Osteoblast (primary cell): ENCODE measurements at regions not wholly inside any gene's neighbourhood (a gene's known extent, or its start where the extent isn't known, plus 50 kb on each side); places are given as distances from the start of the nearest gene placed in this dataset.

Source experiments
- DNase-seq: peaks from one replicate; pipeline ENCODE4 v3.0.0; 2011; ENCODE audit warnings: low spot score, mixed read lengths; ENCODE audit not compliant: insufficient read length; ENCODE audit errors: missing footprints
- H2AFZ ChIP-seq: 2 replicates; pipeline ENCODE4 v1.6.0; 2011; ENCODE audit warnings: mild to moderate bottlenecking, low read length
- H3K27ac ChIP-seq: 2 replicates; pipeline ENCODE4 v1.5.1; 2011; ENCODE audit warnings: mild to moderate bottlenecking, low read depth, low read length, moderate library complexity
- H3K27me3 ChIP-seq: 2 replicates; pipeline ENCODE4 v1.6.0; 2012; ENCODE audit warnings: mild to moderate bottlenecking, control low read depth, inconsistent platforms, low read length, moderate library complexity; ENCODE audit not compliant: insufficient read depth
- H3K36me3 ChIP-seq: 2 replicates; pipeline ENCODE4 v1.5.1; 2011; ENCODE audit warnings: mild to moderate bottlenecking, low read length, control low read depth, moderate library complexity; ENCODE audit not compliant: insufficient read depth
- H3K4me1 ChIP-seq: 2 replicates; pipeline ENCODE4 v1.5.1; 2011; ENCODE audit warnings: mild to moderate bottlenecking, low read length, control low read depth, moderate library complexity; ENCODE audit not compliant: insufficient read depth
- H3K4me2 ChIP-seq: 2 replicates; pipeline ENCODE4 v1.6.0; 2011; ENCODE audit warnings: mild to moderate bottlenecking, low read length; ENCODE audit not compliant: insufficient read depth
- H3K4me3 ChIP-seq: fragments of 200-600 bp; sonication (generic); 3 replicates; pipeline ENCODE4 v1.5.1; 2012; ENCODE audit warnings: mild to moderate bottlenecking, low read length, inconsistent platforms; ENCODE audit not compliant: insufficient read depth
- H3K79me2 ChIP-seq: 2 replicates; pipeline ENCODE4 v1.6.0; 2012; ENCODE audit warnings: mild to moderate bottlenecking, low read length, control low read depth, inconsistent platforms; ENCODE audit not compliant: insufficient read depth
- H3K9me3 ChIP-seq: 2 replicates; pipeline ENCODE4 v1.5.1; 2011; ENCODE audit warnings: low read depth, low read length, control low read depth
- H4K20me1 ChIP-seq: 2 replicates; pipeline ENCODE4 v1.6.0; 2012; ENCODE audit warnings: mild to moderate bottlenecking, low read length, control low read depth; ENCODE audit not compliant: insufficient read depth
- TF ChIP-seq, protein P1 (sequence below): IDR thresholded peaks from 2 replicates; pipeline ENCODE4 v1.5.1; 2011; ENCODE audit warnings: mild to moderate bottlenecking, low read depth, low read length, moderate library complexity; ENCODE audit errors: extremely low read depth

DNA sequence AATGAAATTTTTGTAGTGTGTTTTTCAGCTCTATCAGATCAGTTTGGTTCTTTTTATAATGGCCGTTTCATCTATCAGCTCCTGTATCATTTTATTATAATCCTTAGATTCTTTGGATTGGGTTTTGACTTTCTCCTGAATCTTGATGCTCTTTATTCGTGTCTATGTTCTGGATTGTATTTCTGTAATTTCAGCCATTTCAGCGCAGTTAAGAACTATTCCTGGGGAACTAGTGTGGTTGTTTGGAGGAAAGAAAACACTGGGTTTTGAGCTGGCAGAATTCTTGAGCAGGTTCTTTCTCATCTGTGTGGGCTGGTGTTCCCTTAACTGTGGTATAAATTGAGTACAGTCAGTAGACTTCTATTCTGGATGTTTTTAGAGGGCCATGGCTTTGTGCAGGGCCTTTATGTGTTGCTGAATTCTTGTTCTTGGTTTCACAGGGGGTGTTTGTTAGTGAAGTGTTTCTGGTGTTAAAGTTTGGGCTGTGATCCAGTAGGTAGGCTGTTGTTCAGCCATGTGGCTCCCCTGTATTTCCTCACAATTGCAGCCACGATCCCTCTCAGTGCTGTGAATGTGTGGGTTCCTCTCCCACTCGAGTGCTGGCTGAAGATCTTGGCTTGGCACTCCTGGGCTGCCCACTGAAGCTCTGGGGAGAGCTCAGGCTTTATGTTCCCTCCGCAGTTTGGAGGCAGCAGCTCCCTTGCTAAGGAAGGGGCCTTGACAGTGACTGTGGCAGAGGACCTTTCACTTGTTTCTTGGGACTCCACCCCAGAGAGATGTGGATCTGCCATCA lies 56.0 kb upstream of the CCDC190 start:
- no peaks in the 10 kb centered on the region for H3K79me2 ChIP-seq
- no peaks in the 10 kb centered on the region for H3K9me3 ChIP-seq
- H3K27ac ChIP-seq = peak overlapping the region; percentile 73
- H4K20me1 ChIP-seq = no peaks in the 10 kb centered on the region
- no peak for DNase-seq
- H2AFZ ChIP-seq = peak overlapping the region; percentile 43
- H3K4me3 ChIP-seq = no peak overlapping the region
- H3K36me3 ChIP-seq = no peaks in the 10 kb centered on the region
- H3K27me3 ChIP-seq = no peaks in the 10 kb centered on the region
- peak overlapping the region; percentile 25 for H3K4me2 ChIP-seq
- TF ChIP-seq, protein P1, sequence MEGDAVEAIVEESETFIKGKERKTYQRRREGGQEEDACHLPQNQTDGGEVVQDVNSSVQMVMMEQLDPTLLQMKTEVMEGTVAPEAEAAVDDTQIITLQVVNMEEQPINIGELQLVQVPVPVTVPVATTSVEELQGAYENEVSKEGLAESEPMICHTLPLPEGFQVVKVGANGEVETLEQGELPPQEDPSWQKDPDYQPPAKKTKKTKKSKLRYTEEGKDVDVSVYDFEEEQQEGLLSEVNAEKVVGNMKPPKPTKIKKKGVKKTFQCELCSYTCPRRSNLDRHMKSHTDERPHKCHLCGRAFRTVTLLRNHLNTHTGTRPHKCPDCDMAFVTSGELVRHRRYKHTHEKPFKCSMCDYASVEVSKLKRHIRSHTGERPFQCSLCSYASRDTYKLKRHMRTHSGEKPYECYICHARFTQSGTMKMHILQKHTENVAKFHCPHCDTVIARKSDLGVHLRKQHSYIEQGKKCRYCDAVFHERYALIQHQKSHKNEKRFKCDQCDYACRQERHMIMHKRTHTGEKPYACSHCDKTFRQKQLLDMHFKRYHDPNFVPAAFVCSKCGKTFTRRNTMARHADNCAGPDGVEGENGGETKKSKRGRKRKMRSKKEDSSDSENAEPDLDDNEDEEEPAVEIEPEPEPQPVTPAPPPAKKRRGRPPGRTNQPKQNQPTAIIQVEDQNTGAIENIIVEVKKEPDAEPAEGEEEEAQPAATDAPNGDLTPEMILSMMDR = no peak
- peaks cover 16% of the 10 kb centered on the region for H3K4me1 ChIP-seq

DNA sequence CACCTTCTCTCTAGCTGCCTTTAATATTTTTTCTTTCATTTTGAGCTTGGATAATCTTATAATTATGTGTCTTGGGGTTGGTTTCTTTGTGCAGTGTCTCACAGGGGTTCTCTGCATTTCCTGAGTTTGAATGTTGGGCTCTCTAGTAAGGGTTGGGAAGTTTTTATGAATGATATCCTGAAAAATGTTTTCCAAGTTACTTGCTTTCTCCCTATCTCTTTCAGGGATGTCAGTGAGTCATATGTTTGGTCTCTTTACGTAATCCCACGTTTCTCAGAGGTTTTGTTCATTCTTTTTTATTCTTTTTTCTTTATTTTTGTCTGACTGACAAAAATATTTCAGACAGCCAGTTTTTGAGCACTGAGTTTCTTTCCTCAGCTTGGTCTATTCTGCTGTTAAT lies 55.4 kb upstream of the CCDC190 start:
- TF ChIP-seq, protein P1 = no peak
- Histone ChIP-seq H3K27ac (peak overlapping the region; percentile 73), H3K4me3 (no peak overlapping the region), H3K36me3 (no peaks in the 10 kb centered on the region), H2AFZ (no peak overlapping the region), H4K20me1 (no peaks in the 10 kb centered on the region), H3K4me2 (peak overlapping the region; percentile 25), H3K79me2 (no peaks in the 10 kb centered on the region), H3K4me1 (peaks cover 16% of the 10 kb centered on the region), H3K27me3 (no peaks in the 10 kb centered on the region), H3K9me3 (no peaks in the 10 kb centered on the region)
- DNase-seq = peak; percentile 74

DNA sequence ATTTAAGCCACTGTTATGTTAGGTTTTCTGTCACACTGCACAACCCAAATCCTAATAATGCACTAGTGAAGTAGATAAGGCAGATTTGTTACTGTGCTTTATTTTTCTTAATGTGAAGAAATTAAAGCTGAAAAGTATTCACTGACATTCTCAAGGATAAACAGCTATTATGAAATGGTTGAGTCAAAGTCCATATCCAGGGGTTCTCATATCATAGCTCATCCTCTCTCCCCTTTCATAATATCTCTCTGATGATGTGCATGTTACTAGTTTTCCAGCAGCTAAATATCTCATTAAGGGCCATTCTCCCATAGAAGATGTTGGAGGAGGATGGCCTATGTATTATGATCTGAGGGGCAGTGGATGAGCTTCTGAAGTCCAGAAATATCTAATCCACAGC lies 53.6 kb upstream of the CCDC190 start:
- TF ChIP-seq, protein P1 = no peak
- H3K4me1 ChIP-seq = peaks cover 16% of the 10 kb centered on the region
- no peaks in the 10 kb centered on the region for H3K79me2 ChIP-seq
- no peaks in the 10 kb centered on the region for H4K20me1 ChIP-seq
- no peaks in the 10 kb centered on the region for H3K27me3 ChIP-seq
- H3K4me3 ChIP-seq = no peak overlapping the region
- H3K9me3 ChIP-seq = no peaks in the 10 kb centered on the region
- H2AFZ ChIP-seq = no peak overlapping the region
- no peak for DNase-seq
- H3K36me3 ChIP-seq = no peaks in the 10 kb centered on the region
- H3K27ac ChIP-seq = no peak overlapping the region
- H3K4me2 ChIP-seq = no peak overlapping the region

DNA sequence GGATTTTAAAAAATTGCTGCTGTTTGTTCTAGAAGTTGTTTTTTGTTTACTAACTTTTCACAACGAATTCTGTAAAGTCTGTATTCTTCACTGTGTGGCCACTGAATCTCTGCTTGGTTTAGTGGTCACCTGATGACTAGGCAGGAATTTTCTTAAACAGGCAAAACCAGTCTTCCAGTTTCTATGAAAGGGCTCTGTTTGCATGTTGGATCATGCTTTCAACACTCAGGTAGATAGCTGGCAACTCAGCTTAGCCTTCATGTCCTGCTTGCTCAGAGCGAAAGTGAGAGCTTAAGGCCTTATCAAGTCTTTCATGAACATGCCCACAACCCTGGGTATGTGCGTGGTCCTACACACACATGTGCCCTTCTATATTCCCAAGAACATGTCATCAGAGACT lies 52.4 kb upstream of the CCDC190 start:
- TF ChIP-seq, protein P1 = no peak
- Histone ChIP-seq H4K20me1 (no peaks in the 10 kb centered on the region), H3K27me3 (no peaks in the 10 kb centered on the region), H2AFZ (no peak overlapping the region), H3K4me1 (peaks cover 26% of the 10 kb centered on the region), H3K4me3 (no peak overlapping the region), H3K9me3 (no peaks in the 10 kb centered on the region), H3K27ac (no peak overlapping the region), H3K4me2 (no peak overlapping the region), H3K79me2 (no peaks in the 10 kb centered on the region), H3K36me3 (no peaks in the 10 kb centered on the region)
- DNase-seq = no peak
